ENCODE measurements at regions not wholly inside any gene's neighbourhood (a gene's known extent, or its start where the extent isn't known, plus 50 kb on each side); places are given as distances from the start of the nearest gene placed in this dataset.

GRCh38 chr1:239164451-239165180 is 221.8 kb upstream of the CHRM3 start:
- Histone ChIP-seq H3K9me3 (no peaks in the 10 kb centered on the region), H3K4me1 (no peaks in the 10 kb centered on the region), H3K4me3 (no peak overlapping the region), H3K4me2 (no peak overlapping the region), H3K27ac (no peak overlapping the region)
- DNase-seq (ENCODE audit: low read depth in 1 of 2, low spot score in 1 of 2) (no peak), FAIRE-seq (no peak), ATAC-seq (no peak)
- ChIA-PET POLR2A (no interaction called here), CTCF (no interaction called here)
- 9% methylated on average over 4 of the region's 4 CpGs for WGBS (ENCODE audit: missing lambda C conversion rate)
- TF ChIP-seq POLR2A (IDR thresholded peaks at IDR 0.05; ENCODE audit: low read length) (no peak), PBX3 (IDR thresholded peaks at IDR 0.05) (no peak), MYC (IDR thresholded peaks at IDR 0.05; ENCODE audit: borderline replicate concordance, low read length) (no peak), E2F6 (IDR thresholded peaks at IDR 0.05; ENCODE audit: borderline replicate concordance, low read depth) (no peak), SMC3 (IDR thresholded peaks at IDR 0.05) (no peak), RARB (CRISPR knock-in tag; IDR thresholded peaks at IDR 0.05) (no peak), CHD2 (IDR thresholded peaks at IDR 0.05; ENCODE audit: low read length, partially characterized antibody) (no peak), EP300 (IDR thresholded peaks at IDR 0.05) (no peak), JUN (IDR thresholded peaks at IDR 0.05) (no peak), CBX8 (IDR thresholded peaks at IDR 0.05) (no peak), EHMT2 (IDR thresholded peaks at IDR 0.05; ENCODE audit: low read depth) (no peak), FOSL2 (IDR thresholded peaks at IDR 0.05) (no peak), FOSL2 (CRISPR knock-in tag; IDR thresholded peaks at IDR 0.05) (no peak), FOSB (CRISPR knock-in tag; IDR thresholded peaks at IDR 0.05) (no peak), CBX2 (IDR thresholded peaks at IDR 0.05; ENCODE audit: borderline replicate concordance, low read depth) (no peak), PHF8 (IDR thresholded peaks at IDR 0.05; ENCODE audit: borderline replicate concordance, low read depth) (no peak), REST (IDR thresholded peaks at IDR 0.05) (no peak), CTCF (IDR thresholded peaks at IDR 0.05) (no peak), CEBPB (IDR thresholded peaks at IDR 0.05) (no peak), CHD4 (IDR thresholded peaks at IDR 0.05; ENCODE audit: borderline replicate concordance) (no peak), JUNB (IDR thresholded peaks at IDR 0.05) (no peak)
